ENCODE measurements at regions not wholly inside any gene's neighbourhood (a gene's known extent, or its start where the extent isn't known, plus 50 kb on each side); places are given as distances from the start of the nearest gene placed in this dataset.
"Not testable (repeated sequence)": the region's sequence is repeated elsewhere in the genome, so short reads cannot be mapped to it uniquely, and the experiment has no call there.

DNA sequence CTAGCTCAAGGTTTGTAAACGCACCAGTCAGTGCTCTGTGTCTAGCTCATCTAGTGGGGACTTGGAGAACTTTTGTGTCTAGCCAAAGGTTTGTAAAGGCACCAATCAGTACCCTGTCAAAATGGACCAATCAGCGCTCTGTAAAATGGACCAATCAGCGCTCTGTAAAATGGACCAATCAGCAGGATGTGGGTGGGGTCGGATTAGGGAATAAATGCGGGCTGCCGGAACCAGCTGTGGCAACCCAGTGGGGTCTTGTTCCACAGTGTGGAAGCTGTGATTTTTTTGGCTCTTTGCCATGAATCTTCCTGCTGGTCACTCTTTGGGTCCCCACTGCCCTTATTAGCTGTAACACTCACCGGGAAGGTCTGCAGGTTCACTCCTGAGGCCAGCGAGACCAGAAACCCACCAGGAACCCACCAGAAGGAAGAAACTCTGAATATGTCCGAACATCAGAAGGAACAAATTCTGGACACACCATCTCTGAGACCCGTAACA lies 197.8 kb downstream of the SPP2 start:
- TF ChIP-seq, protein P1, sequence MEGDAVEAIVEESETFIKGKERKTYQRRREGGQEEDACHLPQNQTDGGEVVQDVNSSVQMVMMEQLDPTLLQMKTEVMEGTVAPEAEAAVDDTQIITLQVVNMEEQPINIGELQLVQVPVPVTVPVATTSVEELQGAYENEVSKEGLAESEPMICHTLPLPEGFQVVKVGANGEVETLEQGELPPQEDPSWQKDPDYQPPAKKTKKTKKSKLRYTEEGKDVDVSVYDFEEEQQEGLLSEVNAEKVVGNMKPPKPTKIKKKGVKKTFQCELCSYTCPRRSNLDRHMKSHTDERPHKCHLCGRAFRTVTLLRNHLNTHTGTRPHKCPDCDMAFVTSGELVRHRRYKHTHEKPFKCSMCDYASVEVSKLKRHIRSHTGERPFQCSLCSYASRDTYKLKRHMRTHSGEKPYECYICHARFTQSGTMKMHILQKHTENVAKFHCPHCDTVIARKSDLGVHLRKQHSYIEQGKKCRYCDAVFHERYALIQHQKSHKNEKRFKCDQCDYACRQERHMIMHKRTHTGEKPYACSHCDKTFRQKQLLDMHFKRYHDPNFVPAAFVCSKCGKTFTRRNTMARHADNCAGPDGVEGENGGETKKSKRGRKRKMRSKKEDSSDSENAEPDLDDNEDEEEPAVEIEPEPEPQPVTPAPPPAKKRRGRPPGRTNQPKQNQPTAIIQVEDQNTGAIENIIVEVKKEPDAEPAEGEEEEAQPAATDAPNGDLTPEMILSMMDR (IDR thresholded peaks at IDR 0.05; ENCODE audit: low read depth, low read length, poor library complexity, severe bottlenecking): not testable (repeated sequence)
- TF ChIP-seq EZH2phosphoT487 (IDR thresholded peaks at IDR 0.05; ENCODE audit: borderline replicate concordance, low read length): not testable (repeated sequence)
